Tibial nerve (tissue), 4 donors: ENCODE measurements at regions not wholly inside any gene's neighbourhood (a gene's known extent, or its start where the extent isn't known, plus 50 kb on each side); places are given as distances from the start of the nearest gene placed in this dataset.

Experiments used
- CTCF ChIP-seq, 5 experiments: fragments of 200-600 bp in 3 of 5; fragments of 450-650 bp in 2 of 5; sonication (generic) in 3 of 5; IDR thresholded peaks; one replicate each; pipeline ENCODE4 v1.5.1; 2016 to 2019; ENCODE audit warnings: antibody characterized with exemption in 5 of 5, mild to moderate bottlenecking in 3 of 5, moderate library complexity in 2 of 5
- EP300 ChIP-seq, 2 donors: sonication (generic); formaldehyde crosslinking; IDR thresholded peaks; one replicate each; pipeline ENCODE4 v1.6.1; 2017; ENCODE audit warnings: antibody characterized with exemption in 2 of 2, mild to moderate bottlenecking in 1 of 2

- TF ChIP-seq CTCF (IDR thresholded peaks at IDR 0.05) (no peak), EP300 (IDR thresholded peaks at IDR 0.05) (no peak)
These were observed 114.0 kb upstream of the ENPEP start for GRCh38 chr4:110361921-110362320.
